Caco-2 (cell line): ENCODE measurements at regions not wholly inside any gene's neighbourhood (a gene's known extent, or its start where the extent isn't known, plus 50 kb on each side); places are given as distances from the start of the nearest gene placed in this dataset.

Experiments used
- BruUV-seq: library from RNA; stranded (reverse); fragments of 400-500 nt; replicated peaks from 2 replicates; lab custom pipeline; 2021; lab: Mats Ljungman, UMichigan
- CTCF ChIA-PET: fragments of 300-600 bp; sonication (Branson Sonifier 250); formaldehyde crosslinking; loops from one replicate; lab custom pipeline; 2022; ENCODE audit warnings: antibody characterized with exemption; lab: Charles Lee
- POLR2A ChIA-PET: fragments of 300-600 bp; sonication (Branson Sonifier 250); formaldehyde crosslinking; loops from one replicate; lab custom pipeline; 2022; ENCODE audit warnings: antibody characterized with exemption; lab: Charles Lee
- DNase-seq, 2 experiments: peaks; one replicate each; pipeline versions ENCODE4 v3.0.0 to v3.0.0-alpha.2; 2020 to 2022
- H3K27me3 ChIP-seq: replicated peaks from 2 replicates; pipeline ENCODE4 v1.6.0; 2011; ENCODE audit warnings: low read length; ENCODE audit not compliant: control insufficient read depth, insufficient read depth
- H3K36me3 ChIP-seq: 2 replicates; pipeline ENCODE4 v1.5.1; 2011; ENCODE audit warnings: low read length; ENCODE audit not compliant: control insufficient read depth, insufficient read depth
- H3K4me1 ChIP-seq: fragments of 250-450 bp; sonication (Bioruptor Pico); 2 replicates; pipeline ENCODE4 v1.5.1; 2020; ENCODE audit warnings: mild to moderate bottlenecking
- H3K4me3 ChIP-seq: 2 replicates; pipeline ENCODE4 v1.5.1; 2011; ENCODE audit warnings: low read depth, mild to moderate bottlenecking, control low read depth, low read length
- H3K9me3 ChIP-seq: fragments of 250-450 bp; sonication (Bioruptor Pico); 2 replicates; pipeline ENCODE4 v1.5.1; 2020; ENCODE audit warnings: mild to moderate bottlenecking, moderate library complexity
- H3K27ac Mint-ChIP-seq: one replicate; pipeline ENCODE4 v1.8.0; 2022; ENCODE audit warnings: mixed read lengths; ENCODE audit not compliant: unreplicated experiment
- H3K27me3 Mint-ChIP-seq: one replicate; pipeline ENCODE4 v1.8.0; 2022; ENCODE audit warnings: mixed read lengths; ENCODE audit not compliant: insufficient read depth, unreplicated experiment
- H3K36me3 Mint-ChIP-seq: one replicate; pipeline ENCODE4 v1.8.0; 2022; ENCODE audit warnings: mild to moderate bottlenecking, mixed read lengths; ENCODE audit not compliant: insufficient read depth, unreplicated experiment
- H3K4me1 Mint-ChIP-seq: one replicate; pipeline ENCODE4 v1.8.0; 2022; ENCODE audit warnings: low read depth, mixed read lengths; ENCODE audit not compliant: unreplicated experiment
- H3K4me3 Mint-ChIP-seq: one replicate; pipeline ENCODE4 v1.8.0; 2022; ENCODE audit warnings: mild to moderate bottlenecking, moderate library complexity, mixed read lengths; ENCODE audit not compliant: unreplicated experiment
- H3K9me3 Mint-ChIP-seq: one replicate; pipeline ENCODE4 v1.8.0; 2022; ENCODE audit warnings: mixed read lengths; ENCODE audit not compliant: unreplicated experiment
- CTCF ChIP-seq, 2 experiments: fragments of 200-600 bp in 1 of 2; IDR thresholded peaks; 1 replicate in 1 of 2; 2 replicates in 1 of 2; pipeline versions ENCODE4 v1.5.1 to v1.8.0; 2011 to 2022; ENCODE audit warnings: antibody characterized with exemption in 1 of 2, control low read depth in 1 of 2, inconsistent platforms in 1 of 2, low read depth in 1 of 2, low read length in 1 of 2, mild to moderate bottlenecking in 1 of 2, moderate library complexity in 1 of 2; ENCODE audit not compliant: insufficient read depth in 1 of 2, severe bottlenecking in 1 of 2, unreplicated experiment in 1 of 2
- intact Hi-C: fragments of 100-400 bp; cut with micrococcal nuclease; formaldehyde crosslinking; loops from one replicate; pipeline ENCODE4 v1.10.0; 2022; ENCODE audit not compliant: unreplicated experiment

GRCh38 chr9:82363682-82364081 lies 375.1 kb downstream of the SPATA31D1 start:
- H3K4me1 ChIP-seq, result no peaks in the 10 kb centered on the region; the same call in 1 of the 2 replicates
- no peaks in the 10 kb centered on the region for H3K36me3 Mint-ChIP-seq
- H3K4me1 Mint-ChIP-seq, result peaks cover 2% of the 10 kb centered on the region
- no peak overlapping the region for H3K4me3 ChIP-seq
- BruUV-seq, result no TSS peak
- POLR2A ChIA-PET, result no interaction called here
- H3K27me3 Mint-ChIP-seq, result no peaks in the 10 kb centered on the region
- no peaks in the 10 kb centered on the region for H3K27me3 ChIP-seq
- intact Hi-C loops, result no loop called here
- CTCF ChIA-PET, result no interaction called here
- no peaks in the 10 kb centered on the region for H3K9me3 Mint-ChIP-seq
- H3K9me3 ChIP-seq, result no peaks in the 10 kb centered on the region
- H3K27ac Mint-ChIP-seq, result no peak overlapping the region
- DNase-seq, result no peak
- H3K36me3 ChIP-seq, result no peaks in the 10 kb centered on the region
- no peak overlapping the region for H3K4me3 Mint-ChIP-seq
- TF ChIP-seq CTCF (IDR thresholded peaks at IDR 0.05; ENCODE audit: insufficient read depth in 1 of 2, low read depth in 1 of 2, low read length in 1 of 2, severe bottlenecking in 1 of 2, unreplicated experiment in 1 of 2), result no peak

GRCh38 chr9:82367016-82367415 lies 378.4 kb downstream of the SPATA31D1 start:
- no peak for TF ChIP-seq CTCF (IDR thresholded peaks at IDR 0.05; ENCODE audit: insufficient read depth in 1 of 2, low read depth in 1 of 2, low read length in 1 of 2, severe bottlenecking in 1 of 2, unreplicated experiment in 1 of 2)

GRCh38 chr9:82367929-82368328 lies 379.4 kb downstream of the SPATA31D1 start:
- BruUV-seq, result no TSS peak
- no peak for TF ChIP-seq CTCF (IDR thresholded peaks at IDR 0.05; ENCODE audit: insufficient read depth in 1 of 2, low read depth in 1 of 2, low read length in 1 of 2, severe bottlenecking in 1 of 2, unreplicated experiment in 1 of 2)
- Mint-ChIP-seq H3K27me3 (no peaks in the 10 kb centered on the region), H3K4me1 (peaks cover 6% of the 10 kb centered on the region), H3K9me3 (no peaks in the 10 kb centered on the region), H3K27ac (no peak overlapping the region), H3K4me3 (no peak overlapping the region), H3K36me3 (no peaks in the 10 kb centered on the region)
- intact Hi-C loops, result loop anchor here (2.0 kb wide), 1 partner anchor 43 kb away; no protein-coding TSS in a partner anchor
- no peak for DNase-seq
- ChIA-PET POLR2A (no interaction called here), CTCF (no interaction called here)
- Histone ChIP-seq H3K9me3 (no peaks in the 10 kb centered on the region), H3K4me3 (no peak overlapping the region), H3K36me3 (no peaks in the 10 kb centered on the region), H3K4me1 (no peaks in the 10 kb centered on the region; the same call in 1 of the 2 replicates), H3K27me3 (no peaks in the 10 kb centered on the region)

More at GRCh38 chr9:82367016-82367415, 378.4 kb downstream of the SPATA31D1 start:
- POLR2A ChIA-PET, result no interaction called here
- CTCF ChIA-PET, result no interaction called here
- no peaks in the 10 kb centered on the region for H3K9me3 Mint-ChIP-seq
- Histone ChIP-seq H3K4me1 (no peaks in the 10 kb centered on the region; the same call in 1 of the 2 replicates), H3K36me3 (no peaks in the 10 kb centered on the region), H3K4me3 (no peak overlapping the region), H3K9me3 (no peaks in the 10 kb centered on the region), H3K27me3 (no peaks in the 10 kb centered on the region)
- H3K4me3 Mint-ChIP-seq, result no peak overlapping the region
- no peak for DNase-seq
- peaks cover 6% of the 10 kb centered on the region for H3K4me1 Mint-ChIP-seq
- BruUV-seq, result no TSS peak
- intact Hi-C loops, result no loop called here
- no peaks in the 10 kb centered on the region for H3K36me3 Mint-ChIP-seq
- H3K27ac Mint-ChIP-seq, result no peak overlapping the region
- H3K27me3 Mint-ChIP-seq, result no peaks in the 10 kb centered on the region
